ENCODE measurements at regions not wholly inside any gene's neighbourhood (a gene's known extent, or its start where the extent isn't known, plus 50 kb on each side); places are given as distances from the start of the nearest gene placed in this dataset.

GRCh38 chr9:6113819-6114218 lies 98.4 kb upstream of the RANBP6 start:
- Histone ChIP-seq H3K79me1 (ENCODE audit: low read length) (no peaks in the 10 kb centered on the region), H3K36me3 (ENCODE audit: control insufficient read depth in 1 of 2, insufficient read depth in 2 of 2, low read length in 2 of 2) (no peaks in the 10 kb centered on the region), H4K8ac (ENCODE audit: low read depth, low read length) (no peak overlapping the region), H3K4me2 (ENCODE audit: low read length) (no peak overlapping the region), H4K91ac (ENCODE audit: low read depth, low read length) (no peak overlapping the region), H2AFZ (ENCODE audit: insufficient read depth, low read length, poor library complexity) (no peak overlapping the region), H3K9me3 (ENCODE audit: insufficient read depth, low read depth, low read length) (peaks cover 8% of the 10 kb centered on the region), H4K12ac (ENCODE audit: low read depth, low read length) (no peak overlapping the region), H3K79me2 (ENCODE audit: control insufficient read depth, insufficient read depth, low read length, poor library complexity) (no peaks in the 10 kb centered on the region), H3K9ac (ENCODE audit: low read length) (no peak overlapping the region), H3K4me1 (ENCODE audit: control insufficient read depth in 1 of 2, insufficient read depth in 2 of 2, low read length in 2 of 2) (no peaks in the 10 kb centered on the region), H3K18ac (ENCODE audit: low read length) (no peak overlapping the region), H3K27me3 (ENCODE audit: insufficient read depth, low read length) (no peaks in the 10 kb centered on the region), H2AK5ac (ENCODE audit: low read length) (no peak overlapping the region), H2BK12ac (ENCODE audit: low read length) (no peak overlapping the region), H3K14ac (ENCODE audit: low read length) (no peak overlapping the region), H2BK5ac (ENCODE audit: low read depth, low read length, poor library complexity) (no peak overlapping the region), H2BK120ac (ENCODE audit: insufficient read depth, low read length, poor library complexity) (no peak overlapping the region), H3K4me3 (ENCODE audit: low read depth, low read length) (no peak overlapping the region), H3K23ac (ENCODE audit: low read length) (no peak overlapping the region), H3K27ac (ENCODE audit: low read depth, low read length) (no peak overlapping the region), H3K4ac (ENCODE audit: low read depth, low read length) (no peak overlapping the region)
- peak; percentile 61 to 75 for DNase-seq
- no CpG with 5 or more reads among the region's 6 CpGs for WGBS (ENCODE audit: extremely low coverage, insufficient coverage, insufficient read length)

GRCh38 chr9:6113312-6113711 lies 97.9 kb upstream of the RANBP6 start:
- Histone ChIP-seq H3K27me3 (ENCODE audit: insufficient read depth, low read length) (no peaks in the 10 kb centered on the region), H2BK12ac (ENCODE audit: low read length) (no peak overlapping the region), H3K14ac (ENCODE audit: low read length) (no peak overlapping the region), H3K9me3 (ENCODE audit: insufficient read depth, low read depth, low read length) (peaks cover 8% of the 10 kb centered on the region), H2BK5ac (ENCODE audit: low read depth, low read length, poor library complexity) (no peak overlapping the region), H4K8ac (ENCODE audit: low read depth, low read length) (no peak overlapping the region), H3K79me1 (ENCODE audit: low read length) (no peaks in the 10 kb centered on the region), H3K23ac (ENCODE audit: low read length) (no peak overlapping the region), H3K4me2 (ENCODE audit: low read length) (no peak overlapping the region), H2BK120ac (ENCODE audit: insufficient read depth, low read length, poor library complexity) (no peak overlapping the region), H3K18ac (ENCODE audit: low read length) (no peak overlapping the region), H3K9ac (ENCODE audit: low read length) (no peak overlapping the region), H2AFZ (ENCODE audit: insufficient read depth, low read length, poor library complexity) (no peak overlapping the region), H3K4me1 (ENCODE audit: control insufficient read depth in 1 of 2, insufficient read depth in 2 of 2, low read length in 2 of 2) (no peaks in the 10 kb centered on the region), H3K27ac (ENCODE audit: low read depth, low read length) (no peak overlapping the region), H3K36me3 (ENCODE audit: control insufficient read depth in 1 of 2, insufficient read depth in 2 of 2, low read length in 2 of 2) (no peaks in the 10 kb centered on the region), H4K12ac (ENCODE audit: low read depth, low read length) (no peak overlapping the region), H2AK5ac (ENCODE audit: low read length) (no peak overlapping the region), H3K79me2 (ENCODE audit: control insufficient read depth, insufficient read depth, low read length, poor library complexity) (no peaks in the 10 kb centered on the region), H3K4me3 (ENCODE audit: low read depth, low read length) (no peak overlapping the region), H3K4ac (ENCODE audit: low read depth, low read length) (no peak overlapping the region), H4K91ac (ENCODE audit: low read depth, low read length) (no peak overlapping the region)
- no CpG with 5 or more reads among the region's 5 CpGs for WGBS (ENCODE audit: extremely low coverage, insufficient coverage, insufficient read length)
- DNase-seq = peak; percentile 41 to 85

GRCh38 chr9:6109986-6110385 lies 94.6 kb upstream of the RANBP6 start:
- no peak overlapping the region for H3K14ac ChIP-seq (ENCODE audit: low read length)
- peaks cover 6% of the 10 kb centered on the region for H3K9me3 ChIP-seq (ENCODE audit: insufficient read depth, low read depth, low read length)
- H2AFZ ChIP-seq (ENCODE audit: insufficient read depth, low read length, poor library complexity) = no peak overlapping the region
- no peak overlapping the region for H3K18ac ChIP-seq (ENCODE audit: low read length)
- no peaks in the 10 kb centered on the region for H3K79me2 ChIP-seq (ENCODE audit: control insufficient read depth, insufficient read depth, low read length, poor library complexity)
- no peaks in the 10 kb centered on the region for H3K79me1 ChIP-seq (ENCODE audit: low read length)
- H4K8ac ChIP-seq (ENCODE audit: low read depth, low read length) = no peak overlapping the region
- no peak overlapping the region for H2BK12ac ChIP-seq (ENCODE audit: low read length)
- H3K4me3 ChIP-seq (ENCODE audit: low read depth, low read length) = no peak overlapping the region
- WGBS (ENCODE audit: extremely low coverage, insufficient coverage, insufficient read length) = no CpG with 5 or more reads among the region's 2 CpGs
- H3K27ac ChIP-seq (ENCODE audit: low read depth, low read length) = no peak overlapping the region
- H3K4me2 ChIP-seq (ENCODE audit: low read length) = no peak overlapping the region
- H3K27me3 ChIP-seq (ENCODE audit: insufficient read depth, low read length) = no peaks in the 10 kb centered on the region
- H3K9ac ChIP-seq (ENCODE audit: low read length) = no peak overlapping the region
- H3K4me1 ChIP-seq (ENCODE audit: control insufficient read depth in 1 of 2, insufficient read depth in 2 of 2, low read length in 2 of 2) = no peaks in the 10 kb centered on the region
- H2BK5ac ChIP-seq (ENCODE audit: low read depth, low read length, poor library complexity) = no peak overlapping the region
- no peak overlapping the region for H4K12ac ChIP-seq (ENCODE audit: low read depth, low read length)
- no peak overlapping the region for H2AK5ac ChIP-seq (ENCODE audit: low read length)
- H3K4ac ChIP-seq (ENCODE audit: low read depth, low read length) = no peak overlapping the region
- no peak for DNase-seq
- no peaks in the 10 kb centered on the region for H3K36me3 ChIP-seq (ENCODE audit: control insufficient read depth in 1 of 2, insufficient read depth in 2 of 2, low read length in 2 of 2)
- H2BK120ac ChIP-seq (ENCODE audit: insufficient read depth, low read length, poor library complexity) = no peak overlapping the region
- no peak overlapping the region for H3K23ac ChIP-seq (ENCODE audit: low read length)
- no peak overlapping the region for H4K91ac ChIP-seq (ENCODE audit: low read depth, low read length)

GRCh38 chr9:6109571-6109970 lies 94.1 kb upstream of the RANBP6 start:
- Histone ChIP-seq H3K4me3 (ENCODE audit: low read depth, low read length) (no peak overlapping the region), H2AFZ (ENCODE audit: insufficient read depth, low read length, poor library complexity) (no peak overlapping the region), H3K36me3 (ENCODE audit: control insufficient read depth in 1 of 2, insufficient read depth in 2 of 2, low read length in 2 of 2) (no peaks in the 10 kb centered on the region), H3K27ac (ENCODE audit: low read depth, low read length) (no peak overlapping the region), H3K23ac (ENCODE audit: low read length) (no peak overlapping the region), H3K9ac (ENCODE audit: low read length) (no peak overlapping the region), H3K18ac (ENCODE audit: low read length) (no peak overlapping the region), H2BK120ac (ENCODE audit: insufficient read depth, low read length, poor library complexity) (no peak overlapping the region), H4K12ac (ENCODE audit: low read depth, low read length) (no peak overlapping the region), H2BK12ac (ENCODE audit: low read length) (no peak overlapping the region), H3K4ac (ENCODE audit: low read depth, low read length) (no peak overlapping the region), H2BK5ac (ENCODE audit: low read depth, low read length, poor library complexity) (no peak overlapping the region), H3K79me1 (ENCODE audit: low read length) (no peaks in the 10 kb centered on the region), H3K79me2 (ENCODE audit: control insufficient read depth, insufficient read depth, low read length, poor library complexity) (no peaks in the 10 kb centered on the region), H3K4me1 (ENCODE audit: control insufficient read depth in 1 of 2, insufficient read depth in 2 of 2, low read length in 2 of 2) (no peaks in the 10 kb centered on the region), H4K8ac (ENCODE audit: low read depth, low read length) (no peak overlapping the region), H2AK5ac (ENCODE audit: low read length) (no peak overlapping the region), H4K91ac (ENCODE audit: low read depth, low read length) (no peak overlapping the region), H3K27me3 (ENCODE audit: insufficient read depth, low read length) (no peaks in the 10 kb centered on the region), H3K9me3 (ENCODE audit: insufficient read depth, low read depth, low read length) (peaks cover 4% of the 10 kb centered on the region), H3K4me2 (ENCODE audit: low read length) (no peak overlapping the region), H3K14ac (ENCODE audit: low read length) (no peak overlapping the region)
- no peak for DNase-seq

All from trophoblast cell (in vitro differentiated cells and primary cell).